A673 (cell line): ENCODE measurements at regions not wholly inside any gene's neighbourhood (a gene's known extent, or its start where the extent isn't known, plus 50 kb on each side); places are given as distances from the start of the nearest gene placed in this dataset.

Experiments
- CTCF ChIP-seq: fragments of 300-800, 200-600 bp; sonication (generic); conservative IDR thresholded peaks from 2 replicates; pipeline ENCODE4 v1.5.1; 2017; ENCODE audit warnings: low read depth, mild to moderate bottlenecking, antibody characterized with exemption, low read length, moderate library complexity, mixed read lengths
- EZH2 ChIP-seq: fragments of 200-600 bp; sonication (generic); IDR thresholded peaks from 2 replicates; pipeline ENCODE4 v1.6.1; 2017; ENCODE audit warnings: borderline replicate concordance, low read depth, mild to moderate bottlenecking, mixed read lengths, antibody characterized with exemption, low read length; ENCODE audit not compliant: poor library complexity, severe bottlenecking

GRCh38 chr6:105609375-105609991 lies 206.6 kb upstream of the PREP start:
- TF ChIP-seq EZH2 (no peak), CTCF (no peak)
